SK-N-SH (cell line): ENCODE measurements at regions not wholly inside any gene's neighbourhood (a gene's known extent, or its start where the extent isn't known, plus 50 kb on each side); places are given as distances from the start of the nearest gene placed in this dataset.

Source experiments
- CTCF ChIP-seq: fragments of 200-600 bp; sonication (generic); IDR thresholded peaks from 2 replicates; pipeline ENCODE4 v1.6.1; 2017; ENCODE audit warnings: antibody characterized with exemption, mild to moderate bottlenecking, moderate library complexity
- NRF1 ChIP-seq: IDR thresholded peaks from 2 replicates; pipeline ENCODE4 v1.6.1; 2012; ENCODE audit warnings: low read depth, mild to moderate bottlenecking, low read length
- PBX3 ChIP-seq: IDR thresholded peaks from 2 replicates; pipeline ENCODE4; 2012
- POLR2AphosphoS5 ChIP-seq: IDR thresholded peaks from 2 replicates; pipeline ENCODE4 v1.6.1; 2012; ENCODE audit warnings: low read depth, low read length
- TCF12 ChIP-seq: IDR thresholded peaks from 2 replicates; pipeline ENCODE4 v1.4.0; 2012
- USF2 ChIP-seq: fragments of 150-350 bp; IDR thresholded peaks from 2 replicates; pipeline ENCODE4 v1.6.1; 2017; ENCODE audit warnings: antibody characterized with exemption, low read length, low read depth, borderline replicate concordance
- TF ChIP-seq, protein P1 (sequence below): IDR thresholded peaks from 2 replicates; pipeline ENCODE4 v1.4.0; 2012; ENCODE audit warnings: low read depth

DNA sequence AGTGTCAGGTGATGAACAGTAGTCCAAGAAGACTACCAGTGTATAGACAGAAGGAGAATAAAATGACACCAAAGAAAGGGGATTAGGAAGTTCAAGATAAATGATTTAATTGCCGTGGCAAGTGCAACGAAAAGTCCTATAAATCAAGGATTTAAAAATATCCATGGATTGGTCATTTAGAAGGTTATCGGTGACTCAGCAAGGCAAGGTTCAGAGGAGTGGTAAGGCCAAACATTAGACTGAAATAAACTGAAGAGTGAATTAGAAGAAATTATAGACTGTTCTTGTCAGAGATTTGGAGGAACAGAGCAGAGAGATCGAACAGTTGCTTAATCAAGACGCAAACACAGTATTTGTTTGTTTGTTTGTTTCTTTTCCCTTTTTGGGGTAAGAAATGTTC lies 211.9 kb upstream of the KCNMB2 start:
- no peak for TF ChIP-seq NRF1
- TF ChIP-seq CTCF: no peak
- TF ChIP-seq USF2: no peak
- no peak for TF ChIP-seq PBX3
- TF ChIP-seq, protein P1, sequence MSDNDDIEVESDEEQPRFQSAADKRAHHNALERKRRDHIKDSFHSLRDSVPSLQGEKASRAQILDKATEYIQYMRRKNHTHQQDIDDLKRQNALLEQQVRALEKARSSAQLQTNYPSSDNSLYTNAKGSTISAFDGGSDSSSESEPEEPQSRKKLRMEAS: no peak
- TF ChIP-seq TCF12: no peak
- no peak for TF ChIP-seq POLR2AphosphoS5
